ENCODE measurements at regions not wholly inside any gene's neighbourhood (a gene's known extent, or its start where the extent isn't known, plus 50 kb on each side); places are given as distances from the start of the nearest gene placed in this dataset.

GRCh38 chr15:95470997-95471689, 859.4 kb upstream of the NR2F2 start:
- DNase-seq, result peak; percentile 21 to 71 (median 56)
- TF ChIP-seq POLR2A (IDR thresholded peaks at IDR 0.05), result no peak
- TF ChIP-seq, protein P1, sequence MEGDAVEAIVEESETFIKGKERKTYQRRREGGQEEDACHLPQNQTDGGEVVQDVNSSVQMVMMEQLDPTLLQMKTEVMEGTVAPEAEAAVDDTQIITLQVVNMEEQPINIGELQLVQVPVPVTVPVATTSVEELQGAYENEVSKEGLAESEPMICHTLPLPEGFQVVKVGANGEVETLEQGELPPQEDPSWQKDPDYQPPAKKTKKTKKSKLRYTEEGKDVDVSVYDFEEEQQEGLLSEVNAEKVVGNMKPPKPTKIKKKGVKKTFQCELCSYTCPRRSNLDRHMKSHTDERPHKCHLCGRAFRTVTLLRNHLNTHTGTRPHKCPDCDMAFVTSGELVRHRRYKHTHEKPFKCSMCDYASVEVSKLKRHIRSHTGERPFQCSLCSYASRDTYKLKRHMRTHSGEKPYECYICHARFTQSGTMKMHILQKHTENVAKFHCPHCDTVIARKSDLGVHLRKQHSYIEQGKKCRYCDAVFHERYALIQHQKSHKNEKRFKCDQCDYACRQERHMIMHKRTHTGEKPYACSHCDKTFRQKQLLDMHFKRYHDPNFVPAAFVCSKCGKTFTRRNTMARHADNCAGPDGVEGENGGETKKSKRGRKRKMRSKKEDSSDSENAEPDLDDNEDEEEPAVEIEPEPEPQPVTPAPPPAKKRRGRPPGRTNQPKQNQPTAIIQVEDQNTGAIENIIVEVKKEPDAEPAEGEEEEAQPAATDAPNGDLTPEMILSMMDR (IDR thresholded peaks at IDR 0.05), result peak in 1 of 6 experiments; percentile 10
- no peak overlapping the region for H3K4me3 ChIP-seq
- WGBS, 4 donors, result 23 to 37% (median 30%) methylated on average over 4 of the region's 4 CpGs
- no peaks in the 10 kb centered on the region for H3K27me3 ChIP-seq
- no peaks in the 10 kb centered on the region for H3K9me3 ChIP-seq (replicated peaks in 1 of 3)
- no peaks in the 10 kb centered on the region for H3K36me3 ChIP-seq (replicated peaks in 1 of 2)
- intact Hi-C loops (cut with DNase I), result loop anchor here in 1 of 2 donors (10.0 kb wide), 1 partner anchor 874 kb away; no protein-coding TSS in a partner anchor
- peaks cover 0 to 16% of the 10 kb centered on the region in 2 donors for H3K4me1 ChIP-seq (replicated peaks in 1 of 2)
- H3K27ac ChIP-seq, result peak overlapping the region in 2 of 5 donors; percentile 60 to 66

DNA sequence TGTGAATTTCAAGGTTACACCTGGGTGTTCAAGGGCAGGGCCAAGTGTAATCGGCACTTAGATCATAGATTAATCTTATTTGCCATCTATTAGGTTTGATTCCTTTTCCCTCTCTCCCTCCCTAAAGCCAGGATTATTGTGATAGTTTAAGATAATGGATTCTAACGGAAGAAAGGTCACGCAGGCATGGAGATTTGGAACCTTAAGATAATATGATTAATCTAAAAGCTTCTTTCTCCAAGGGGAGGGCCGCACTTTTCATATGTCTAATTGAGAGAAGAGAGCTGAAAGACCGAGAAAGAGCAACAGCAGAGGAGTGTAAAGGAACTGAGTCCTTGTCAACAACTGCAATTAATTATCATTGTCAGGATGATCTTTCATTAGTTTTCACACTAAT, 858.8 kb upstream of the NR2F2 start:
- 33 to 43% (median 35%) methylated on average over 5 of the region's 5 CpGs for WGBS, 4 donors
- peaks cover 0 to 16% of the 10 kb centered on the region in 2 donors for H3K4me1 ChIP-seq (replicated peaks in 1 of 2)
- intact Hi-C loops (cut with DNase I), result loop anchor here in 1 of 2 donors (10.0 kb wide), 1 partner anchor 873 kb away; no protein-coding TSS in a partner anchor
- no peaks in the 10 kb centered on the region for H3K27me3 ChIP-seq
- no peak for TF ChIP-seq POLR2A (IDR thresholded peaks at IDR 0.05)
- TF ChIP-seq, protein P1 (IDR thresholded peaks at IDR 0.05), result no peak
- peak overlapping the region in 3 of 5 donors; percentile 9 to 66 (median 60) for H3K27ac ChIP-seq
- H3K9me3 ChIP-seq (replicated peaks in 1 of 3), result no peaks in the 10 kb centered on the region
- no peak overlapping the region for H3K4me3 ChIP-seq
- no peaks in the 10 kb centered on the region for H3K36me3 ChIP-seq (replicated peaks in 1 of 2)
- no peak for DNase-seq

GRCh38 chr15:95475067-95475466, 855.4 kb upstream of the NR2F2 start:
- no peak for DNase-seq
- WGBS, 4 donors, result 66 to 73% (median 72%) methylated on average over 5 of the region's 5 CpGs
- H3K36me3 ChIP-seq (replicated peaks in 1 of 2), result no peaks in the 10 kb centered on the region
- peak overlapping the region in 2 of 5 donors; percentile 38 to 60 for H3K27ac ChIP-seq
- peaks cover 0 to 16% of the 10 kb centered on the region in 2 donors for H3K4me1 ChIP-seq (replicated peaks in 1 of 2)
- TF ChIP-seq, protein P1 (IDR thresholded peaks at IDR 0.05), result no peak
- TF ChIP-seq POLR2A (IDR thresholded peaks at IDR 0.05), result no peak
- no peaks in the 10 kb centered on the region for H3K27me3 ChIP-seq
- H3K4me3 ChIP-seq, result no peak overlapping the region
- no peaks in the 10 kb centered on the region for H3K9me3 ChIP-seq (replicated peaks in 1 of 3)
- intact Hi-C loops (cut with DNase I), result loop anchor here in 1 of 2 donors (10.0 kb wide), 1 partner anchor 870 kb away; no protein-coding TSS in a partner anchor

DNA sequence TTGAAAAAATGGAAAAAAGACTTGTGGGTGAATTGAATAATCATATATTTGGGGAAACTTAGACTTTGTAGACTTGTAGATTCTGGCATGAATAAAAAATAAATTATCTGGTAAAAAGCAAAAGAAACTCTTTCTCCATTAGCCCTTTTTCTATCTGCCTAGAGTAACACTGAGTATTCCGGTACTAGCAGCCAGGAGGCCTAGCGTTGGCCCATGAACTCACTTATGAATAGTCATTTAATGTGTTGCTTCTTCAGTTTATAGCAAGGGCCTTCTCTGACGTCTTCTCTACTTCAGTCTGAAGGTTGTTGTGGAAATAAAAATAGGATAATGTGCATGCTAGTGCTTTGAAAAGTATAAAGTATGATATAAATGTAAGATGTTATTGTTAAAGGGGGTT, 851.2 kb upstream of the NR2F2 start:
- Histone ChIP-seq H3K36me3 (replicated peaks in 1 of 2) (no peaks in the 10 kb centered on the region), H3K27me3 (no peaks in the 10 kb centered on the region), H3K9me3 (replicated peaks in 1 of 3) (no peaks in the 10 kb centered on the region), H3K27ac (peak overlapping the region in 2 of 5 donors; percentile 32 to 69), H3K4me1 (replicated peaks in 1 of 2) (no peaks in the 10 kb centered on the region), H3K4me3 (peak overlapping the region in 1 of 4 donors; percentile 32)
- DNase-seq, result no peak
- TF ChIP-seq POLR2A (IDR thresholded peaks at IDR 0.05), result no peak
- TF ChIP-seq, protein P1 (IDR thresholded peaks at IDR 0.05), result peak in 1 of 6 experiments; percentile 8
- WGBS, 4 donors, result 62 to 68% (median 65%) methylated on average over 3 of the region's 3 CpGs
- intact Hi-C loops (cut with DNase I), result loop anchor here in 1 of 2 donors (10.0 kb wide), 1 partner anchor 865 kb away; no protein-coding TSS in a partner anchor
